Lower lobe of right lung (tissue), 2 donors: ENCODE measurements at regions not wholly inside any gene's neighbourhood (a gene's known extent, or its start where the extent isn't known, plus 50 kb on each side); places are given as distances from the start of the nearest gene placed in this dataset.

Experiments used
- ATAC-seq, 2 donors: fragments of 200-7000 bp; cut with Tn5 transposase; one replicate each; pipeline ENCODE4 v1.9.1; 2020 to 2022; ENCODE audit warnings: mild to moderate bottlenecking in 2 of 2, moderate library complexity in 2 of 2
- DNase-seq: peaks from one replicate; pipeline ENCODE4 v3.0.0-alpha.2; 2020
- H3K27ac ChIP-seq: fragments of 200-600 bp; one replicate; pipeline ENCODE4 v1.8.0; 2022
- H3K27me3 ChIP-seq: fragments of 200-600 bp; one replicate; pipeline ENCODE4 v1.8.0; 2022; ENCODE audit warnings: low read depth
- H3K36me3 ChIP-seq: fragments of 200-600 bp; one replicate; pipeline ENCODE4 v1.8.0; 2022; ENCODE audit warnings: mild to moderate bottlenecking
- H3K4me1 ChIP-seq: fragments of 200-600 bp; one replicate; pipeline ENCODE4 v1.8.0; 2022
- H3K4me3 ChIP-seq: fragments of 200-600 bp; one replicate; pipeline ENCODE4 v1.8.0; 2022; ENCODE audit warnings: mild to moderate bottlenecking
- H3K9me3 ChIP-seq: fragments of 200-600 bp; one replicate; pipeline ENCODE4 v1.8.0; 2022
- CTCF ChIP-seq: fragments of 200-600 bp; IDR thresholded peaks from one replicate; pipeline ENCODE4 v1.8.0; 2022; ENCODE audit warnings: antibody characterized with exemption, mild to moderate bottlenecking
- intact Hi-C: fragments of 100-400 bp; cut with DNase I; formaldehyde crosslinking; loops from one replicate; pipeline ENCODE4 v1.11.0; 2022
- donor health status: DM: no; HTN: yes; CAD: no; lungs with severe emphysema.

GRCh38 chr5:24331531-24331930 is 313.2 kb downstream of the CDH10 start:
- no peak for DNase-seq
- TF ChIP-seq CTCF: no peak
- no peaks in the 10 kb centered on the region for H3K27me3 ChIP-seq
- H3K36me3 ChIP-seq: no peaks in the 10 kb centered on the region
- ATAC-seq: no peak
- H3K27ac ChIP-seq: no peak overlapping the region
- H3K9me3 ChIP-seq: no peaks in the 10 kb centered on the region
- intact Hi-C loops: no loop called here
- no peaks in the 10 kb centered on the region for H3K4me1 ChIP-seq
- no peak overlapping the region for H3K4me3 ChIP-seq

GRCh38 chr5:24347158-24347557 is 297.6 kb downstream of the CDH10 start:
- H3K9me3 ChIP-seq: no peaks in the 10 kb centered on the region
- no peak overlapping the region for H3K27ac ChIP-seq
- ATAC-seq (no peak), DNase-seq (no peak)
- no peaks in the 10 kb centered on the region for H3K36me3 ChIP-seq
- TF ChIP-seq CTCF: no peak
- no peaks in the 10 kb centered on the region for H3K27me3 ChIP-seq
- no peak overlapping the region for H3K4me3 ChIP-seq
- intact Hi-C loops: no loop called here
- no peaks in the 10 kb centered on the region for H3K4me1 ChIP-seq

GRCh38 chr5:24351285-24351684 is 293.5 kb downstream of the CDH10 start:
- Histone ChIP-seq H3K4me1 (no peaks in the 10 kb centered on the region), H3K27ac (no peak overlapping the region), H3K27me3 (no peaks in the 10 kb centered on the region), H3K4me3 (no peak overlapping the region), H3K9me3 (no peaks in the 10 kb centered on the region), H3K36me3 (no peaks in the 10 kb centered on the region)
- ATAC-seq (no peak), DNase-seq (no peak)
- intact Hi-C loops: no loop called here
- TF ChIP-seq CTCF: no peak

- no peak for DNase-seq
- ATAC-seq: no peak
- no peak for TF ChIP-seq CTCF
- H3K4me3 ChIP-seq: no peak overlapping the region
- H3K9me3 ChIP-seq: no peaks in the 10 kb centered on the region
- no peaks in the 10 kb centered on the region for H3K27me3 ChIP-seq
- H3K4me1 ChIP-seq: no peaks in the 10 kb centered on the region
- H3K27ac ChIP-seq: no peak overlapping the region
- intact Hi-C loops: no loop called here
- H3K36me3 ChIP-seq: no peaks in the 10 kb centered on the region
Measured at GRCh38 chr5:24353016-24353415, 291.8 kb downstream of the CDH10 start.

GRCh38 chr5:24353611-24354010 is 291.2 kb downstream of the CDH10 start:
- Histone ChIP-seq H3K27me3 (no peaks in the 10 kb centered on the region), H3K27ac (no peak overlapping the region), H3K9me3 (no peaks in the 10 kb centered on the region), H3K36me3 (no peaks in the 10 kb centered on the region), H3K4me1 (no peaks in the 10 kb centered on the region), H3K4me3 (no peak overlapping the region)
- DNase-seq: no peak
- no peak for TF ChIP-seq CTCF
- no peak for ATAC-seq
- intact Hi-C loops: no loop called here
